HG03039 (cell line): ENCODE measurements at regions not wholly inside any gene's neighbourhood (a gene's known extent, or its start where the extent isn't known, plus 50 kb on each side); places are given as distances from the start of the nearest gene placed in this dataset.

ENCODE experiments used
- ATAC-seq: cut with Tn5 transposase; IDR thresholded peaks from one replicate; pipeline ENCODE4 v1.9.1; 2021; ENCODE audit warnings: mild to moderate bottlenecking, moderate library complexity; ENCODE audit not compliant: unreplicated experiment

- no peak for ATAC-seq
Observed at GRCh38 chr1:162970021-162970420, 99.1 kb upstream of the RGS4 start.

- no peak for ATAC-seq
Observed at GRCh38 chr1:162966613-162967012, 102.5 kb upstream of the RGS4 start.

- ATAC-seq: no peak
Observed at GRCh38 chr1:162964901-162965300, 103.9 kb upstream of the CCDC190 start.

- ATAC-seq: no peak
Observed at GRCh38 chr1:162956922-162957321, 95.9 kb upstream of the CCDC190 start.

- ATAC-seq: no peak
Observed at GRCh38 chr1:162954824-162955223, 93.8 kb upstream of the CCDC190 start.

- no peak for ATAC-seq
Observed at GRCh38 chr1:162952956-162953355, 92.0 kb upstream of the CCDC190 start.

GRCh38 chr1:162951553-162952315 lies 90.8 kb upstream of the CCDC190 start:
- peak; percentile 88 for ATAC-seq

- no peak for ATAC-seq
Observed at GRCh38 chr1:162950187-162950586, 89.2 kb upstream of the CCDC190 start.

GRCh38 chr1:162946701-162947100 lies 85.7 kb upstream of the CCDC190 start:
- ATAC-seq: no peak

- ATAC-seq: no peak
Observed at GRCh38 chr1:162944974-162945674, 84.1 kb upstream of the CCDC190 start.

GRCh38 chr1:162943622-162944021 lies 82.6 kb upstream of the CCDC190 start:
- ATAC-seq: no peak

- no peak for ATAC-seq
Observed at GRCh38 chr1:162942916-162943559, 82.1 kb upstream of the CCDC190 start.

GRCh38 chr1:162941024-162941423 lies 80.0 kb upstream of the CCDC190 start:
- ATAC-seq: no peak

- ATAC-seq: no peak
Observed at GRCh38 chr1:162939035-162939434, 78.1 kb upstream of the CCDC190 start.

- no peak for ATAC-seq
Observed at GRCh38 chr1:162937716-162938395, 76.9 kb upstream of the CCDC190 start.

GRCh38 chr1:162930976-162931560 lies 70.1 kb upstream of the CCDC190 start:
- no peak for ATAC-seq

- no peak for ATAC-seq
Observed at GRCh38 chr1:162930532-162930931, 69.6 kb upstream of the CCDC190 start.

- ATAC-seq: no peak
Observed at GRCh38 chr1:162929177-162929576, 68.2 kb upstream of the CCDC190 start.

GRCh38 chr1:162928141-162928540 lies 67.2 kb upstream of the CCDC190 start:
- ATAC-seq: no peak

- ATAC-seq: no peak
Observed at GRCh38 chr1:162927421-162927820, 66.4 kb upstream of the CCDC190 start.

GRCh38 chr1:162926906-162927305 lies 65.9 kb upstream of the CCDC190 start:
- ATAC-seq: no peak
